Muscle of leg (tissue), 3 donors: ENCODE measurements at regions not wholly inside any gene's neighbourhood (a gene's known extent, or its start where the extent isn't known, plus 50 kb on each side); places are given as distances from the start of the nearest gene placed in this dataset.

Experiments
- DNase-seq: peaks from one replicate; pipeline ENCODE4 v3.0.0; 2013
- H3K27ac ChIP-seq: one replicate; pipeline ENCODE4 v1.5.1; 2013; ENCODE audit warnings: mild to moderate bottlenecking, low read length, control low read depth
- H3K27me3 ChIP-seq: one replicate; pipeline ENCODE4 v1.6.1; 2013; ENCODE audit warnings: low read length; ENCODE audit not compliant: control insufficient read depth, insufficient read depth
- H3K36me3 ChIP-seq: one replicate; pipeline ENCODE4 v1.6.1; 2013; ENCODE audit warnings: low read length; ENCODE audit not compliant: control insufficient read depth, insufficient read depth
- H3K4me1 ChIP-seq: one replicate; pipeline ENCODE4 v1.6.1; 2013; ENCODE audit warnings: low read length; ENCODE audit not compliant: control insufficient read depth, insufficient read depth
- H3K4me3 ChIP-seq: one replicate; pipeline ENCODE4 v1.5.1; 2013; ENCODE audit warnings: low read length, control low read depth
- H3K9me3 ChIP-seq: replicated peaks from 2 replicates; pipeline ENCODE4 v1.6.1; 2013; ENCODE audit warnings: low read depth, low read length; ENCODE audit not compliant: control insufficient read depth
- WGBS: methylation state at CpG from one replicate; pipeline ENCODE4 v1.1.5; 2013; ENCODE audit warnings: missing lambda C conversion rate; ENCODE audit not compliant: insufficient coverage; 5-methylcytosine and 5-hydroxymethylcytosine counted together

- DNase-seq, result peak; percentile 76
- no peak overlapping the region for H3K4me3 ChIP-seq
- H3K4me1 ChIP-seq, result peaks cover 7% of the 10 kb centered on the region
- H3K36me3 ChIP-seq, result no peaks in the 10 kb centered on the region
- H3K9me3 ChIP-seq, result peaks cover 9% of the 10 kb centered on the region
- H3K27me3 ChIP-seq, result peaks cover 19% of the 10 kb centered on the region
- no peak overlapping the region for H3K27ac ChIP-seq
- 23% methylated on average over 10 of the region's 14 CpGs for WGBS
These were observed 79.6 kb upstream of the RNU6ATAC start for GRCh38 chr9:134243778-134244467.

- Histone ChIP-seq H3K27ac (no peak overlapping the region), H3K4me1 (peaks cover 2% of the 10 kb centered on the region), H3K9me3 (peaks cover 9% of the 10 kb centered on the region), H3K27me3 (peaks cover 22% of the 10 kb centered on the region), H3K4me3 (no peak overlapping the region), H3K36me3 (no peaks in the 10 kb centered on the region)
- 90% methylated on average over 10 of the region's 11 CpGs for WGBS
- DNase-seq, result no peak
These were observed 80.8 kb upstream of the RNU6ATAC start for GRCh38 chr9:134245179-134245578.

- H3K4me1 ChIP-seq, result peaks cover 19% of the 10 kb centered on the region
- H3K27ac ChIP-seq, result no peak overlapping the region
- H3K9me3 ChIP-seq, result peaks cover 9% of the 10 kb centered on the region
- DNase-seq, result no peak
- H3K27me3 ChIP-seq, result peaks cover 6% of the 10 kb centered on the region
- H3K36me3 ChIP-seq, result no peaks in the 10 kb centered on the region
- H3K4me3 ChIP-seq, result no peak overlapping the region
- WGBS, result 85% methylated on average over 4 of the region's 5 CpGs
These were observed 78.2 kb upstream of the RXRA start for GRCh38 chr9:134247918-134248631.

GRCh38 chr9:134251296-134252069 is 74.8 kb upstream of the RXRA start:
- no peak for DNase-seq
- peaks cover 25% of the 10 kb centered on the region for H3K4me1 ChIP-seq
- H3K4me3 ChIP-seq, result no peak overlapping the region
- peaks cover 6% of the 10 kb centered on the region for H3K27me3 ChIP-seq
- WGBS, result 72% methylated on average over 16 of the region's 33 CpGs
- H3K9me3 ChIP-seq, result peaks cover 9% of the 10 kb centered on the region
- no peaks in the 10 kb centered on the region for H3K36me3 ChIP-seq
- H3K27ac ChIP-seq, result no peak overlapping the region

- no peaks in the 10 kb centered on the region for H3K36me3 ChIP-seq
- peaks cover 25% of the 10 kb centered on the region for H3K4me1 ChIP-seq
- peaks cover 6% of the 10 kb centered on the region for H3K27me3 ChIP-seq
- H3K4me3 ChIP-seq, result no peak overlapping the region
- H3K27ac ChIP-seq, result peak overlapping the region; percentile 79
- peak; percentile 70 for DNase-seq
- peaks cover 9% of the 10 kb centered on the region for H3K9me3 ChIP-seq
- 70% methylated on average over 22 of the region's 23 CpGs for WGBS
These were observed 74.0 kb upstream of the RXRA start for GRCh38 chr9:134252084-134252830.

GRCh38 chr9:134253606-134254205 is 72.5 kb upstream of the RXRA start:
- DNase-seq, result no peak
- H3K4me3 ChIP-seq, result no peak overlapping the region
- peaks cover 25% of the 10 kb centered on the region for H3K4me1 ChIP-seq
- no peak overlapping the region for H3K27ac ChIP-seq
- 59% methylated on average over 4 of the region's 4 CpGs for WGBS
- peaks cover 6% of the 10 kb centered on the region for H3K27me3 ChIP-seq
- no peaks in the 10 kb centered on the region for H3K9me3 ChIP-seq
- H3K36me3 ChIP-seq, result no peaks in the 10 kb centered on the region

GRCh38 chr9:134258332-134258731 is 67.9 kb upstream of the RXRA start:
- H3K9me3 ChIP-seq, result no peaks in the 10 kb centered on the region
- H3K4me3 ChIP-seq, result no peak overlapping the region
- H3K27me3 ChIP-seq, result peaks cover 6% of the 10 kb centered on the region
- no peaks in the 10 kb centered on the region for H3K36me3 ChIP-seq
- 82% methylated on average over 7 of the region's 10 CpGs for WGBS
- no peak overlapping the region for H3K27ac ChIP-seq
- H3K4me1 ChIP-seq, result peaks cover 4% of the 10 kb centered on the region
- no peak for DNase-seq

- Histone ChIP-seq H3K4me3 (no peak overlapping the region), H3K27ac (no peak overlapping the region), H3K27me3 (peaks cover 12% of the 10 kb centered on the region), H3K36me3 (no peaks in the 10 kb centered on the region), H3K4me1 (peaks cover 7% of the 10 kb centered on the region), H3K9me3 (no peaks in the 10 kb centered on the region)
- WGBS, result 84% methylated on average over 8 of the region's 11 CpGs
- no peak for DNase-seq
These were observed 67.3 kb upstream of the RXRA start for GRCh38 chr9:134258828-134259546.

GRCh38 chr9:134259708-134260107 is 66.5 kb upstream of the RXRA start:
- Histone ChIP-seq H3K36me3 (no peaks in the 10 kb centered on the region), H3K27ac (no peak overlapping the region), H3K9me3 (no peaks in the 10 kb centered on the region), H3K27me3 (peaks cover 16% of the 10 kb centered on the region), H3K4me1 (peaks cover 10% of the 10 kb centered on the region), H3K4me3 (no peak overlapping the region)
- 88% methylated on average over 9 of the region's 14 CpGs for WGBS
- DNase-seq, result no peak
